ENCODE measurements at regions not wholly inside any gene's neighbourhood (a gene's known extent, or its start where the extent isn't known, plus 50 kb on each side); places are given as distances from the start of the nearest gene placed in this dataset.
"Not testable (repeated sequence)": the region's sequence is repeated elsewhere in the genome, so short reads cannot be mapped to it uniquely, and the experiment has no call there.

DNA sequence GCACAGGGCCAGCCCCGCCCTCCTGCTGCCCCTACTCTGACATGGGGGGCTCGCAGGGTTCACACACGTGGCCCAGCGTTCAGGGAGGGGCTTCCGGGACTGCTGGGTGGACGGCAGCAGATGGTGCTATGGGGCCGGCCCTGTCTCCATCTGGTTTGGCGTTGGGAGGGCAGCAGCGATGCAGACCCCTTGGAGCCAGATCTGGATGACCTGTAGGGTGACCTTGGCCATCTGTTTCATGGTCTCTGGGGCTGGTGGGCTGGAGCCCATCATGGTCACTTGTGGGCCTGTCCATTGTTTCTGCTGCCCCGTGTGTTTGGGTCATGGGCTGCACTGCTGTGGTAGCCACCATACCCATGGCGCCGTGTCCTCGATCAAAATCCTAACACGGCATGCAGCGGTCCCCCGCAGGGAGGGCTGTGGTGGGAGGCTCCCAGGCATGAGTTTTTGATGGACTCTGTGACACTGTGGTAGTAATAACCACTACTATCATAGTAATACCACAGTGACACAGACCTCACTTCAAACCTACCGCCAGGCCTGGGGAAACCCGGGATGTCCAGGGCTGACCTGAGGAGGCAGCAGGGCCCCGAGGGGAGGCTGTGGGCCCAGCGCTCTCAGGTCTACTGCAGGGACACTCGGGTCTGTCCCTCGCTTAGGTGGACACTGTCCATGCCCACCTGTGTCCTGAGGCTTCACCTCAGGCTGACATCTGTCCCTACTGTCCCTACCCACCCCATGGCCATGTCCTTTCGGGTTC is 359.4 kb downstream of the TMEM121 start:
- no peak overlapping the region for H3K27ac Mint-ChIP-seq
- no peak for DNase-seq
- peaks cover 66% of the 10 kb centered on the region for H3K9me3 Mint-ChIP-seq
- TF ChIP-seq, protein P1, sequence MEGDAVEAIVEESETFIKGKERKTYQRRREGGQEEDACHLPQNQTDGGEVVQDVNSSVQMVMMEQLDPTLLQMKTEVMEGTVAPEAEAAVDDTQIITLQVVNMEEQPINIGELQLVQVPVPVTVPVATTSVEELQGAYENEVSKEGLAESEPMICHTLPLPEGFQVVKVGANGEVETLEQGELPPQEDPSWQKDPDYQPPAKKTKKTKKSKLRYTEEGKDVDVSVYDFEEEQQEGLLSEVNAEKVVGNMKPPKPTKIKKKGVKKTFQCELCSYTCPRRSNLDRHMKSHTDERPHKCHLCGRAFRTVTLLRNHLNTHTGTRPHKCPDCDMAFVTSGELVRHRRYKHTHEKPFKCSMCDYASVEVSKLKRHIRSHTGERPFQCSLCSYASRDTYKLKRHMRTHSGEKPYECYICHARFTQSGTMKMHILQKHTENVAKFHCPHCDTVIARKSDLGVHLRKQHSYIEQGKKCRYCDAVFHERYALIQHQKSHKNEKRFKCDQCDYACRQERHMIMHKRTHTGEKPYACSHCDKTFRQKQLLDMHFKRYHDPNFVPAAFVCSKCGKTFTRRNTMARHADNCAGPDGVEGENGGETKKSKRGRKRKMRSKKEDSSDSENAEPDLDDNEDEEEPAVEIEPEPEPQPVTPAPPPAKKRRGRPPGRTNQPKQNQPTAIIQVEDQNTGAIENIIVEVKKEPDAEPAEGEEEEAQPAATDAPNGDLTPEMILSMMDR (IDR thresholded peaks at IDR 0.05), result no peak
- no peaks in the 10 kb centered on the region for H3K36me3 Mint-ChIP-seq (ENCODE audit: low read depth)
- H3K27me3 Mint-ChIP-seq (ENCODE audit: low read depth, poor library complexity), result peaks cover 2% of the 10 kb centered on the region
- H3K4me1 Mint-ChIP-seq, result no peaks in the 10 kb centered on the region
- no peak overlapping the region for H3K4me3 Mint-ChIP-seq

DNA sequence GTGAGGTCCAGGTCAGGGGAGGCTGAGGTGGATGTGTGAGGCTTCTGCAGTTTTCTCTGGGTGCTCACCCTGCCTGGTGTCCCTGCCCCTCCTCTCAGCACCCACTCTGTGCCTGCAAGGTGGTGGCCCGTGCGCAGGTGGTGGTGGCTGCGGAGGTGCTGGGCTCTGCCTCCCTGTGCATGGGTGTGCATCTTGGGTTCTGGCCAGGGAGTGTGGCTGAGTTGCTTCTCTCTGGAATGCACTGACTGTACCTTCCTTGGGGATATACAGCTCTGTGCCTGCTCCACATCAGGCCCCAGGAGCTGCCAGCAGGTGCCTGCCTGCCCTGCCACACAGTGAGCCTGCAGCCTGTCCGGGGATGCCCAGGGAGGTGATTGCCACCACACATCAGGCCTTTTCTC is 360.4 kb downstream of the TMEM121 start:
- peaks cover 72% of the 10 kb centered on the region for H3K9me3 Mint-ChIP-seq
- H3K36me3 Mint-ChIP-seq (ENCODE audit: low read depth); DNase-seq; H3K27ac Mint-ChIP-seq; H3K27me3 Mint-ChIP-seq (ENCODE audit: low read depth, poor library complexity); H3K4me1 Mint-ChIP-seq; H3K4me3 Mint-ChIP-seq: not testable (repeated sequence)

DNA sequence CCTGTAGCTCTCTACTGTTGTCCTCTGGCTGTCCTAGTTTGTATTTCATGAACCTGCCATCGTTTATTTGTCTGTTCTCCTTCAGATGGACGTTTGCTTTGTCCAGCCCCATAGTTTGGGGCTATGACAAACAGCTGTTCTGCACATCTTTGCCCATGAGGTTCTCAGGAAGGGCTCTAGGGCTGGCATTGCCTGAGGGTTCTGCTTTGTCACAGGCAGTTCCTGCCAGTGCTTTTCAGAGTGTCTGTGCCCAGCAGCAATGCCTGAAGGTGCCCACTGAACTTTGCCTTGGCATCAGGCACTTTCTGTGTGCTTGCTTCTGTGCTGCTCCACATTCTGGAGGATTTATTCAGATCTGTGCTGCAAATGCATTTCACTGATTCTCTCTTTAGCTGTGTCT is 361.3 kb downstream of the TMEM121 start:
- Mint-ChIP-seq H3K9me3 (peaks cover 71% of the 10 kb centered on the region), H3K4me1 (no peaks in the 10 kb centered on the region), H3K36me3 (ENCODE audit: low read depth) (no peaks in the 10 kb centered on the region), H3K4me3 (no peak overlapping the region), H3K27me3 (ENCODE audit: low read depth, poor library complexity) (peaks cover 2% of the 10 kb centered on the region), H3K27ac (no peak overlapping the region)
- TF ChIP-seq, protein P1 (IDR thresholded peaks at IDR 0.05), result no peak
- DNase-seq, result no peak

DNA sequence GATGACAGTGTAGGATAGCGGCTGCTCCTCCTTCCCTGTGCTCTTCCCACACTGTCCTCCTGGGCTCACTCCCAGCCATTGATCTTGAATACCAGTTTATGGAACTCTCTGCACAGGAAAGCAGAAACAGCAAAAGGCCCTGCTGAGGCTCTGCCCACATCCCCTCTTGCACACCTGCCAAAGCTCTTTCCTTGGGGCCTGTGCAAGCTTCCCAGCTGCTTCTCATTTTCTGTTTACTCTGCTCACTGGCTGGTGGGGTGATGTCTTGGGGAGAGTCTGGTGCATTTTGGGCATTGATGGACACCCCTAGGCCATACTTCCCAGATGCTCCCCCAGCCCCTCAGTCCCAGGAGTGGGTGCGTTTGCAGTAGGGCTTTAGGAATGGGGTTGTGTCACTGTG is 361.8 kb downstream of the TMEM121 start:
- Mint-ChIP-seq H3K36me3 (ENCODE audit: low read depth) (no peaks in the 10 kb centered on the region), H3K27ac (no peak overlapping the region), H3K4me3 (no peak overlapping the region), H3K27me3 (ENCODE audit: low read depth, poor library complexity) (peaks cover 2% of the 10 kb centered on the region), H3K9me3 (peaks cover 71% of the 10 kb centered on the region), H3K4me1 (no peaks in the 10 kb centered on the region)
- DNase-seq, result no peak
- TF ChIP-seq, protein P1 (IDR thresholded peaks at IDR 0.05), result no peak

DNA sequence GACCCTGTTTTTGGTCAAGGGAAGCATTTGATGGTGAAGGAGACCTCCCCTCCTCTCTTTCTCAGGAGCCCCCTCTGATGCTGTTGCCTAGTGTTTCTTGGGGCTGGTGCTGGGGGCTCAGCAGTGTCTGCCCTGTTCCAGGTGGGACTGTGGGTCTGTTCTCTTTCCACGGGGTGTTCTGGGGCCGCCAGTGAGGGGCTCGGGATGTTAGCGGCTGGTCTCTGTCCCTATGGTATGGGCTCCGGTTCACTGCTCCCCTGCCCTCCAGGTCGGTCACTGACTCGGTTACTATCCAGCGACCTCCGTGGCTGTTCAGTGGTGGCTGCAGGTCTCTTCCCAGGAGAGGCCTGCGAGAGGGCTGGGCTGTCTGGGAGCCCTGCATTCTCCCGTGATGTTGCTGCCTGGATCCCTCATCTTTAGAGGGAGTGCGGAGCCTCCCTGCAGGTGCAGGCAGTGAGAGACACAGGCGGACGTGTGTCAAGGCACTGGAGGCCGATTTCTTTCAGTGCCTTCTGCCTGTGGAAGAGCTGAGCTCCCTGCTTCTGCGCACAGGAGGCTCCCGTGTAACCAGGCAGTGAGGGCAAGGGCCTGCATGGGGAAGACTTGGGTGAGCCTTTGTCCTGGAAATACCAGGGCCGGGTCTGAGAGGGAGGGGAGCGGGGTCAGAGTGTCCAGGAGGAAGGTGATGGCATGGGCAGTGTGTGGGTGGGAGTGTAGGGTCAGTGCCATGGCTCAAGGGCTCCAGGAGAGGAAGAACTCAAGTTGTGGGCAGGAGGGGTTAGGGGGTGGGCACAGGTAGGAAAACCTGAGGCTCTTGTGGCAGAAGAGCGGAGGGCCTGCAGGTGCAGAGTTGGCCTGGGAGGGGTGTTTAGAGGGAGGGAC is 362.6 kb downstream of the TMEM121 start:
- H3K4me1 Mint-ChIP-seq, result no peaks in the 10 kb centered on the region
- TF ChIP-seq, protein P1 (IDR thresholded peaks at IDR 0.05), result no peak
- H3K9me3 Mint-ChIP-seq, result peaks cover 76% of the 10 kb centered on the region
- no peak overlapping the region for H3K4me3 Mint-ChIP-seq
- H3K36me3 Mint-ChIP-seq (ENCODE audit: low read depth), result no peaks in the 10 kb centered on the region
- DNase-seq, result no peak
- no peak overlapping the region for H3K27ac Mint-ChIP-seq
- H3K27me3 Mint-ChIP-seq (ENCODE audit: low read depth, poor library complexity), result peaks cover 2% of the 10 kb centered on the region

DNA sequence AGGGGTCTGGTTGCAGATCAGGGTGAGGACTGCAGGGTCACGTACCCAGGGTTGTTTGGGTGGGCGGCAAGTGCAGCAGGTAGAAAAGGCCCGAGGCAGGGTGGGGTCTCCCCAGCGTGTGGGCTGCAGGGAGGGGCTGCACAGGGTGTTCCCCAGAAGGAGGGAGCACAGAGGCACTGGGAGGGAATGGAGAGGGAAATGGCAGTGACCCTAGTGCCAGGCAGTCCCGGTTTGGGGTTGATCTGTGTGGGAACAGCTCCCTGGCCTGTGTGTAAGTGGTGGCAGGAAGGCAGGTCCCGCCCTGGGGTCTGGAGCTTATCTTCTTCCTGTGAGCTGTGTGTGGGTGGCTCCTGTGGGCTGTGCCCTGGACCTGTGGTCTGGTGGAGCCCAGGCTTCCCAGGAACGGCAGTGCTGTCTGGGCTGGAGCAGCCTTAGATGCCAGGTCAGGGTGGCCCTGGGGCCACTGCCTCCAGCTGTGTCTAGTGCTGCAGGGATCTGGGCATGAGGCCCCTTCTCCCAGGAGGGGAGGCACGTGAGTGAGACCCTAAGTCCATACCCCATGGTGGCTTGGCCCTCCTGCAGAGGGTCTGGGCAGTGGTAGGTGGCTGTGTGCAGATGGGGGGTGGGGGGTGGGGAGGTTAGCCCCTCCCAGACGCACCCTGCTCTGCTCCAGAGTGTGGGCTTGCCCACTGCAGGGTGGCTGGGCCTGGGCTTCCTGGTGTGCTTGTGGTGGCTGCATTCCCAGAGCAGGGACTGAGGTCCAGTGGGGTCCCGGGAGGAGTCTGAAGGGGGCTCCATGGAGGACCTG is 363.5 kb downstream of the TMEM121 start:
- TF ChIP-seq, protein P1 (IDR thresholded peaks at IDR 0.05), result no peak
- peaks cover 76% of the 10 kb centered on the region for H3K9me3 Mint-ChIP-seq
- H3K27ac Mint-ChIP-seq, result no peak overlapping the region
- no peaks in the 10 kb centered on the region for H3K4me1 Mint-ChIP-seq
- peaks cover 2% of the 10 kb centered on the region for H3K27me3 Mint-ChIP-seq (ENCODE audit: low read depth, poor library complexity)
- H3K36me3 Mint-ChIP-seq (ENCODE audit: low read depth), result no peaks in the 10 kb centered on the region
- DNase-seq, result no peak
- H3K4me3 Mint-ChIP-seq, result no peak overlapping the region
